ENCODE measurements at regions not wholly inside any gene's neighbourhood (a gene's known extent, or its start where the extent isn't known, plus 50 kb on each side); places are given as distances from the start of the nearest gene placed in this dataset.
"Not testable (repeated sequence)": the region's sequence is repeated elsewhere in the genome, so short reads cannot be mapped to it uniquely, and the experiment has no call there.

GRCh38 chr3:197404754-197405153 is 106.3 kb upstream of the DLG1 start:
- no peak for DNase-seq

GRCh38 chr3:197404030-197404429 is 105.6 kb upstream of the DLG1 start:
- no peak for DNase-seq

GRCh38 chr3:197402401-197402800 is 104.0 kb upstream of the DLG1 start:
- DNase-seq, result not testable (repeated sequence)

GRCh38 chr3:197399486-197399885 is 101.1 kb upstream of the DLG1 start:
- DNase-seq, result no peak

- no peak for DNase-seq
These were observed 100.0 kb upstream of the DLG1 start for GRCh38 chr3:197398286-197398878.

GRCh38 chr3:197397838-197398237 is 99.4 kb upstream of the DLG1 start:
- DNase-seq, result no peak

- DNase-seq, result no peak
These were observed 96.3 kb upstream of the DLG1 start for GRCh38 chr3:197394464-197395321.

GRCh38 chr3:197394126-197394463 is 95.7 kb upstream of the DLG1 start:
- DNase-seq, result not testable (repeated sequence)

- no peak for DNase-seq
These were observed 95.3 kb upstream of the DLG1 start for GRCh38 chr3:197393711-197394110.

- DNase-seq, result no peak
These were observed 94.5 kb upstream of the DLG1 start for GRCh38 chr3:197392961-197393360.

- no peak for DNase-seq
These were observed 83.0 kb upstream of the DLG1 start for GRCh38 chr3:197381371-197381770.

- no peak for DNase-seq
These were observed 82.4 kb upstream of the DLG1 start for GRCh38 chr3:197380786-197381185.

GRCh38 chr3:197378985-197379718 is 80.7 kb upstream of the DLG1 start:
- no peak for DNase-seq

- DNase-seq, result no peak
These were observed 78.5 kb upstream of the DLG1 start for GRCh38 chr3:197376735-197377555.

GRCh38 chr3:197376020-197376419 is 77.6 kb upstream of the DLG1 start:
- no peak for DNase-seq

GRCh38 chr3:197375001-197375441 is 76.6 kb upstream of the DLG1 start:
- DNase-seq, result no peak

GRCh38 chr3:197373096-197373495 is 74.7 kb upstream of the DLG1 start:
- DNase-seq, result no peak

GRCh38 chr3:197372047-197372661 is 73.7 kb upstream of the DLG1 start:
- no peak for DNase-seq

GRCh38 chr3:197371591-197372046 is 73.2 kb upstream of the DLG1 start:
- DNase-seq, result peak; percentile 9

GRCh38 chr3:197369545-197369944 is 71.1 kb upstream of the DLG1 start:
- no peak for DNase-seq

- no peak for DNase-seq
These were observed 70.4 kb upstream of the DLG1 start for GRCh38 chr3:197368821-197369220.

GRCh38 chr3:197368330-197368729 is 69.9 kb upstream of the DLG1 start:
- no peak for DNase-seq

Measured in NCI-H748 treated with DMSO at 0.1 percent for 48 hours (cell line).